Endothelial cell of umbilical vein (primary cell): ENCODE measurements at regions not wholly inside any gene's neighbourhood (a gene's known extent, or its start where the extent isn't known, plus 50 kb on each side); places are given as distances from the start of the nearest gene placed in this dataset.

Experiments
- BruUV-seq: library from RNA; stranded (reverse); fragments of 400-500 nt; replicated peaks from 2 replicates; lab custom pipeline; 2021; lab: Mats Ljungman, UMichigan
- CTCF ChIA-PET: fragments of 300-600, 350-600 bp; sonication (Branson Sonifier 250); formaldehyde crosslinking; loops from one replicate; lab custom pipeline; 2021; ENCODE audit warnings: antibody characterized with exemption, inconsistent platforms; lab: Charles Lee
- POLR2A ChIA-PET: fragments of 300-600, 350-600 bp; sonication (Branson Sonifier 250); formaldehyde crosslinking; loops from one replicate; lab custom pipeline; 2021; ENCODE audit warnings: antibody characterized with exemption, inconsistent platforms; lab: Charles Lee
- DNase-seq: peaks from one replicate; pipeline ENCODE4 v3.0.0-alpha.2; 2011; ENCODE audit warnings: low read depth, low spot score
- FAIRE-seq: peaks from 2 replicates; lab custom pipeline; 2011; peaks lifted over from hg19 to GRCh38; lab: Jason Lieb, UNC
- H2AFZ ChIP-seq: 2 replicates; pipeline ENCODE4 v1.6.0; 2012; ENCODE audit warnings: low read depth, low read length, control low read depth, inconsistent platforms
- H3K27ac ChIP-seq: 2 replicates; pipeline ENCODE4 v1.5.1; 2011; ENCODE audit warnings: low read depth, mild to moderate bottlenecking, control low read depth, low read length, moderate library complexity; ENCODE audit not compliant: insufficient read depth
- H3K27me3 ChIP-seq, 2 experiments: 2 replicates each; pipeline versions ENCODE4 v1.6.0 to v1.6.1; 2011; ENCODE audit warnings: low read length in 2 of 2, mixed read lengths in 1 of 2; ENCODE audit not compliant: control insufficient read depth in 2 of 2, insufficient read depth in 2 of 2
- H3K36me3 ChIP-seq, 2 experiments: 2 replicates in 1 of 2; 3 replicates in 1 of 2; pipeline ENCODE4 v1.5.1; 2011; ENCODE audit warnings: low read length in 2 of 2, mild to moderate bottlenecking in 1 of 2, moderate library complexity in 1 of 2; ENCODE audit not compliant: control insufficient read depth in 2 of 2, insufficient read depth in 2 of 2; ENCODE audit errors: extremely low read depth in 1 of 2
- H3K4me1 ChIP-seq: 3 replicates; pipeline ENCODE4 v1.5.1; 2011; ENCODE audit warnings: mild to moderate bottlenecking, low read length; ENCODE audit not compliant: control insufficient read depth, insufficient read depth; ENCODE audit errors: extremely low read depth
- H3K4me2 ChIP-seq: 2 replicates; pipeline ENCODE4 v1.6.1; 2011; ENCODE audit warnings: low read length, control low read depth, mixed read lengths; ENCODE audit not compliant: insufficient read depth
- H3K4me3 ChIP-seq, 3 experiments: fragments of 200-600 bp in 1 of 3; sonication (generic), shearing (Covaris generic) in 1 of 3; replicated peaks in 1 of 3; 2 replicates each; pipeline ENCODE4 v1.5.1; 2011 to 2016; ENCODE audit warnings: control low read depth in 3 of 3, low read length in 3 of 3, mild to moderate bottlenecking in 2 of 3, inconsistent platforms in 1 of 3, low read depth in 1 of 3, moderate library complexity in 1 of 3; ENCODE audit not compliant: insufficient read depth in 1 of 3
- H3K79me2 ChIP-seq: 2 replicates; pipeline ENCODE4 v1.6.0; 2012; ENCODE audit warnings: low read length, inconsistent platforms; ENCODE audit not compliant: control insufficient read depth, insufficient read depth
- H3K9ac ChIP-seq: replicated peaks from 2 replicates; pipeline ENCODE3; 2011; ENCODE audit warnings: low read length, control low read depth; ENCODE audit not compliant: insufficient read depth; ENCODE audit errors: extremely low read depth
- H3K9me1 ChIP-seq: replicated peaks from 3 replicates; pipeline ENCODE4 v1.6.0; 2011; ENCODE audit warnings: mild to moderate bottlenecking, low read length; ENCODE audit not compliant: control insufficient read depth, insufficient read depth; ENCODE audit errors: extremely low read depth
- H3K9me3 ChIP-seq: replicated peaks from 2 replicates; pipeline ENCODE4 v1.5.1; 2012; ENCODE audit warnings: low read length, inconsistent platforms; ENCODE audit not compliant: control insufficient read depth, insufficient read depth
- H4K20me1 ChIP-seq: replicated peaks from 2 replicates; pipeline ENCODE3; 2011; ENCODE audit warnings: mild to moderate bottlenecking, low read length; ENCODE audit not compliant: control insufficient read depth, insufficient read depth; ENCODE audit errors: extremely low read depth
- CTCF ChIP-seq, 2 donors: IDR thresholded peaks; 1 replicate in 1 of 2; 2 replicates in 1 of 2; pipeline ENCODE4 v1.5.1; 2011; ENCODE audit warnings: low read length in 2 of 2, mild to moderate bottlenecking in 2 of 2, moderate library complexity in 2 of 2, control low read depth in 1 of 2, inconsistent platforms in 1 of 2, low read depth in 1 of 2; ENCODE audit not compliant: insufficient read depth in 1 of 2; ENCODE audit errors: extremely low read depth in 1 of 2
- EZH2 ChIP-seq: IDR thresholded peaks from 2 replicates; pipeline ENCODE4 v1.6.1; 2012; ENCODE audit warnings: borderline replicate concordance, low read depth, mild to moderate bottlenecking, moderate library complexity, low read length, inconsistent platforms; ENCODE audit not compliant: severe bottlenecking
- FOS ChIP-seq: IDR thresholded peaks from 2 replicates; pipeline ENCODE4 v1.6.1; 2011; ENCODE audit warnings: mild to moderate bottlenecking, low read length, moderate library complexity, borderline replicate concordance; ENCODE audit not compliant: insufficient read depth
- GATA2 ChIP-seq: IDR thresholded peaks from 2 replicates; pipeline ENCODE4 v1.7.0; 2011; ENCODE audit warnings: low read depth, mild to moderate bottlenecking, moderate library complexity, mixed read lengths, low read length; ENCODE audit not compliant: insufficient read length, insufficient read depth
- JUN ChIP-seq: IDR thresholded peaks from 2 replicates; pipeline ENCODE4 v1.6.1; 2011; ENCODE audit warnings: borderline replicate concordance, low read depth; ENCODE audit not compliant: insufficient read length, insufficient read depth
- MAX ChIP-seq: IDR thresholded peaks from 2 replicates; pipeline ENCODE4 v1.6.1; 2011; ENCODE audit not compliant: insufficient read depth, insufficient read length
- MYC ChIP-seq: IDR thresholded peaks from one replicate; pipeline ENCODE4 v1.6.1; 2011; ENCODE audit warnings: mild to moderate bottlenecking, low read depth, low read length
- POLR2A ChIP-seq: IDR thresholded peaks from 2 replicates; pipeline ENCODE4 v1.6.1; 2012; ENCODE audit warnings: low read depth, mild to moderate bottlenecking, control low read depth, low read length
- POLR2AphosphoS5 ChIP-seq: IDR thresholded peaks from 2 replicates; pipeline ENCODE4 v1.6.1; 2012; ENCODE audit warnings: low read depth, mild to moderate bottlenecking, control low read depth, low read length, moderate library complexity; ENCODE audit not compliant: insufficient read depth
- dilution Hi-C: fragments of 300-500 bp; cut with MboI; formaldehyde crosslinking; loops from one replicate; pipeline ENCODE4 v1.15.0; 2019; ENCODE audit warnings: low sequenced_read_pairs; ENCODE audit not compliant: extremely low pct_ligation_motif_present
- intact Hi-C: fragments of 100-400 bp; cut with micrococcal nuclease; formaldehyde crosslinking; loops from one replicate; pipeline ENCODE4 v1.10.0; 2022

GRCh38 chr12:83691730-83692129 is 1005.0 kb downstream of the TMTC2 start:
- dilution Hi-C loops (no loop called here), intact Hi-C loops (no loop called here)
- H2AFZ ChIP-seq, result no peak overlapping the region
- H3K27me3 ChIP-seq, result no peaks in the 10 kb centered on the region
- H3K9me1 ChIP-seq, result no peaks in the 10 kb centered on the region
- H3K79me2 ChIP-seq, result no peaks in the 10 kb centered on the region
- H3K4me3 ChIP-seq, result no peak overlapping the region
- ChIA-PET CTCF (no interaction called here), POLR2A (no interaction called here)
- H3K9ac ChIP-seq, result no peak overlapping the region
- H3K4me2 ChIP-seq, result no peak overlapping the region
- H3K27ac ChIP-seq, result no peak overlapping the region
- BruUV-seq, result no TSS peak
- H3K4me1 ChIP-seq, result no peaks in the 10 kb centered on the region
- no peaks in the 10 kb centered on the region for H3K9me3 ChIP-seq
- no peak for TF ChIP-seq POLR2AphosphoS5
- no peak for TF ChIP-seq JUN
- TF ChIP-seq POLR2A, result no peak
- TF ChIP-seq FOS, result no peak
- TF ChIP-seq GATA2, result no peak
- no peak for TF ChIP-seq MAX
- no peak for TF ChIP-seq MYC
- no peak for TF ChIP-seq EZH2
- TF ChIP-seq CTCF (IDR thresholded peaks at IDR 0.05; ENCODE audit: extremely low read depth in 1 of 2, insufficient read depth in 1 of 2, low read depth in 1 of 2, low read length in 2 of 2), result no peak
- H4K20me1 ChIP-seq, result no peaks in the 10 kb centered on the region
- DNase-seq (no peak), FAIRE-seq (no peak)
- no peaks in the 10 kb centered on the region for H3K36me3 ChIP-seq
